ENCODE measurements at regions not wholly inside any gene's neighbourhood (a gene's known extent, or its start where the extent isn't known, plus 50 kb on each side); places are given as distances from the start of the nearest gene placed in this dataset.

DNA sequence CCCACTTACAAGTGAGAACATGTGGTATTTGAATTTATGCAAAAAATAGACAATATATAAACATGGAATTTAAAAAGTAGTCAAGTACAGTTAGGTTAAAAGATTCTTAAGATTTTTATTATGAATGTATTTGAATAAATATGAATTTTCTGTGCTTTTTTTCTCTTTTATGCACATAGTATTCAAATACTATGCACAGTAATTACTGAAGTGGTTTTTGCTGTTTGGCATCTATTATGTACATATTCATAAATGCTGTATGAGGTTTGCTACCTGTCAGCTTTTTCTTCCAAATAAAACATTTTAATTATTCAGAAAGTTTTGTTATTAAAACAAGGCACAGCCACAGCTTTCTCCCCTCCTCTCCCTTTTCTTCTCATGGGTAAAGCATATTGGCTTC, 1272.7 kb downstream of the NSUN3 start:
- Histone ChIP-seq H3K27ac (ENCODE audit: low read depth in 1 of 2, low read length in 2 of 2) (no peak overlapping the region), H3K9me3 (ENCODE audit: control insufficient read depth in 1 of 2, insufficient read depth in 1 of 2, low read length in 2 of 2) (peaks cover 3 to 5% of the 10 kb centered on the region in 2 experiments), H3K4me3 (ENCODE audit: low read length) (no peak overlapping the region), H3K36me3 (ENCODE audit: insufficient read depth, low read length) (no peaks in the 10 kb centered on the region), H3K27me3 (ENCODE audit: control insufficient read depth in 1 of 2, insufficient read depth in 2 of 2, low read length in 2 of 2) (no peaks in the 10 kb centered on the region), H3K4me1 (ENCODE audit: insufficient read depth, low read length) (no peaks in the 10 kb centered on the region)
- no peak overlapping the region for H3K27ac Mint-ChIP-seq
- ChIA-PET POLR2A (no interaction called here), CTCF (no interaction called here)
- DNase-seq (no peak), ATAC-seq (ENCODE audit: poor library complexity) (no peak)
- no peak overlapping the region for H3K4me3 Mint-ChIP-seq
- intact Hi-C loops (cut with DNase I, micrococcal nuclease) = no loop called here
- TF ChIP-seq, protein P1, sequence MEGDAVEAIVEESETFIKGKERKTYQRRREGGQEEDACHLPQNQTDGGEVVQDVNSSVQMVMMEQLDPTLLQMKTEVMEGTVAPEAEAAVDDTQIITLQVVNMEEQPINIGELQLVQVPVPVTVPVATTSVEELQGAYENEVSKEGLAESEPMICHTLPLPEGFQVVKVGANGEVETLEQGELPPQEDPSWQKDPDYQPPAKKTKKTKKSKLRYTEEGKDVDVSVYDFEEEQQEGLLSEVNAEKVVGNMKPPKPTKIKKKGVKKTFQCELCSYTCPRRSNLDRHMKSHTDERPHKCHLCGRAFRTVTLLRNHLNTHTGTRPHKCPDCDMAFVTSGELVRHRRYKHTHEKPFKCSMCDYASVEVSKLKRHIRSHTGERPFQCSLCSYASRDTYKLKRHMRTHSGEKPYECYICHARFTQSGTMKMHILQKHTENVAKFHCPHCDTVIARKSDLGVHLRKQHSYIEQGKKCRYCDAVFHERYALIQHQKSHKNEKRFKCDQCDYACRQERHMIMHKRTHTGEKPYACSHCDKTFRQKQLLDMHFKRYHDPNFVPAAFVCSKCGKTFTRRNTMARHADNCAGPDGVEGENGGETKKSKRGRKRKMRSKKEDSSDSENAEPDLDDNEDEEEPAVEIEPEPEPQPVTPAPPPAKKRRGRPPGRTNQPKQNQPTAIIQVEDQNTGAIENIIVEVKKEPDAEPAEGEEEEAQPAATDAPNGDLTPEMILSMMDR (IDR thresholded peaks at IDR 0.05) = no peak
- H3K4me1 Mint-ChIP-seq (ENCODE audit: low read depth) = no peaks in the 10 kb centered on the region
- no peaks in the 10 kb centered on the region for H3K27me3 Mint-ChIP-seq
- no peaks in the 10 kb centered on the region for H3K9me3 Mint-ChIP-seq
- H3K36me3 Mint-ChIP-seq (ENCODE audit: low read depth) = no peaks in the 10 kb centered on the region

DNA sequence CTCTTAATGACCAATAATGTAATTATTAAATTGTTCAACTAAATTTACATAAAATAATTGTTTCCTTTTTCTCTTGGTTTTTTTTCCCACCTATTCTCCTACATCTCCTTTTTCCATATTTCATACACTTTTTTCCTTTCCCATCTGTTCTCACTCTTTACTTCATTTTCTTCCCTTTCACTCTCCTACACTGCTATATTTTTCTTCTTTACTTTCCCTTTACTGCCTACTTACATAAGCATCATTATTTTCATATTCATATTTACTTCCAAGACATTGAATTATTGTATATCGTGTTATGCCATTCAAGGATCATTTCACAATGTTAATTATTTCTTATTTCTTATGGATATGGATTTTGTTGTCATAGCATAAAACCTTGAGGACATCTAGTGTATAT, 1275.6 kb downstream of the NSUN3 start:
- Mint-ChIP-seq H3K9me3 (no peaks in the 10 kb centered on the region), H3K27me3 (no peaks in the 10 kb centered on the region), H3K4me1 (ENCODE audit: low read depth) (no peaks in the 10 kb centered on the region), H3K27ac (no peak overlapping the region), H3K36me3 (ENCODE audit: low read depth) (no peaks in the 10 kb centered on the region), H3K4me3 (no peak overlapping the region)
- TF ChIP-seq, protein P1 (IDR thresholded peaks at IDR 0.05) = no peak
- ChIA-PET CTCF (no interaction called here), POLR2A (no interaction called here)
- no peak for ATAC-seq (ENCODE audit: poor library complexity)
- H3K4me1 ChIP-seq (ENCODE audit: insufficient read depth, low read length) = no peaks in the 10 kb centered on the region
- no peaks in the 10 kb centered on the region for H3K27me3 ChIP-seq (ENCODE audit: control insufficient read depth in 1 of 2, insufficient read depth in 2 of 2, low read length in 2 of 2)
- DNase-seq = no peak
- no peaks in the 10 kb centered on the region for H3K36me3 ChIP-seq (ENCODE audit: insufficient read depth, low read length)
- no peak overlapping the region for H3K4me3 ChIP-seq (ENCODE audit: low read length)
- H3K9me3 ChIP-seq (ENCODE audit: control insufficient read depth in 1 of 2, insufficient read depth in 1 of 2, low read length in 2 of 2) = peaks cover 3 to 9% of the 10 kb centered on the region in 2 experiments
- no peak overlapping the region for H3K27ac ChIP-seq (ENCODE audit: low read depth in 1 of 2, low read length in 2 of 2)
- intact Hi-C loops (cut with DNase I, micrococcal nuclease) = no loop called here

DNA sequence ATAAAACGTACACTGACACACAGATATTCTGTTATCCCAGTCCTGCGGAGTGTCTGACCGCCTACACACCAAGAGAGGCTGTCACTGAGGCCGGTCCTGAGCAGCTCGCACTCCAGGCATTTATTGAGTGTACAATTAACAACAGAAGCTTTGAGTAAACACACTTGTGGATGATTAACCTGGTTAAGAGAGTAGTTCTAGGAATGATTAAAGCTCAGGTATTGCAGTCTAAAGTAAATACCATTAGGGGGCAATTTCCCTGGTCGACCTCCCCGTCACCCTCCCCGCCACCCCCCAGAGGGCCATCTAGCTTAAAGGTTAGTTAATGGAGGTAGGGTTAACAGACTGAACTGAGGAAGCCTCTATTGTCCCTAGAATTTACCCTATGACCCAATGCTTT, 1278.5 kb downstream of the NSUN3 start:
- Histone ChIP-seq H3K9me3 (ENCODE audit: control insufficient read depth in 1 of 2, insufficient read depth in 1 of 2, low read length in 2 of 2) (peaks cover 0 to 9% of the 10 kb centered on the region in 2 experiments), H3K27me3 (ENCODE audit: control insufficient read depth in 1 of 2, insufficient read depth in 2 of 2, low read length in 2 of 2) (no peaks in the 10 kb centered on the region), H3K4me3 (ENCODE audit: low read length) (no peak overlapping the region), H3K36me3 (ENCODE audit: insufficient read depth, low read length) (no peaks in the 10 kb centered on the region), H3K27ac (ENCODE audit: low read depth in 1 of 2, low read length in 2 of 2) (no peak overlapping the region), H3K4me1 (ENCODE audit: insufficient read depth, low read length) (no peaks in the 10 kb centered on the region)
- ChIA-PET POLR2A (no interaction called here), CTCF (no interaction called here)
- ATAC-seq (ENCODE audit: poor library complexity) (no peak), DNase-seq (no peak)
- no peaks in the 10 kb centered on the region for H3K4me1 Mint-ChIP-seq (ENCODE audit: low read depth)
- no peaks in the 10 kb centered on the region for H3K36me3 Mint-ChIP-seq (ENCODE audit: low read depth)
- H3K27me3 Mint-ChIP-seq = no peaks in the 10 kb centered on the region
- no peak overlapping the region for H3K4me3 Mint-ChIP-seq
- intact Hi-C loops (cut with DNase I, micrococcal nuclease) = no loop called here
- no peak overlapping the region for H3K27ac Mint-ChIP-seq
- no peaks in the 10 kb centered on the region for H3K9me3 Mint-ChIP-seq
- TF ChIP-seq, protein P1 (IDR thresholded peaks at IDR 0.05) = no peak
